ENCODE measurements at regions not wholly inside any gene's neighbourhood (a gene's known extent, or its start where the extent isn't known, plus 50 kb on each side); places are given as distances from the start of the nearest gene placed in this dataset.

- no peaks in the 10 kb centered on the region for H3K4me1 ChIP-seq
- TF ChIP-seq, protein P1, sequence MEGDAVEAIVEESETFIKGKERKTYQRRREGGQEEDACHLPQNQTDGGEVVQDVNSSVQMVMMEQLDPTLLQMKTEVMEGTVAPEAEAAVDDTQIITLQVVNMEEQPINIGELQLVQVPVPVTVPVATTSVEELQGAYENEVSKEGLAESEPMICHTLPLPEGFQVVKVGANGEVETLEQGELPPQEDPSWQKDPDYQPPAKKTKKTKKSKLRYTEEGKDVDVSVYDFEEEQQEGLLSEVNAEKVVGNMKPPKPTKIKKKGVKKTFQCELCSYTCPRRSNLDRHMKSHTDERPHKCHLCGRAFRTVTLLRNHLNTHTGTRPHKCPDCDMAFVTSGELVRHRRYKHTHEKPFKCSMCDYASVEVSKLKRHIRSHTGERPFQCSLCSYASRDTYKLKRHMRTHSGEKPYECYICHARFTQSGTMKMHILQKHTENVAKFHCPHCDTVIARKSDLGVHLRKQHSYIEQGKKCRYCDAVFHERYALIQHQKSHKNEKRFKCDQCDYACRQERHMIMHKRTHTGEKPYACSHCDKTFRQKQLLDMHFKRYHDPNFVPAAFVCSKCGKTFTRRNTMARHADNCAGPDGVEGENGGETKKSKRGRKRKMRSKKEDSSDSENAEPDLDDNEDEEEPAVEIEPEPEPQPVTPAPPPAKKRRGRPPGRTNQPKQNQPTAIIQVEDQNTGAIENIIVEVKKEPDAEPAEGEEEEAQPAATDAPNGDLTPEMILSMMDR (IDR thresholded peaks at IDR 0.05), result no peak
- no peaks in the 10 kb centered on the region for H3K27me3 ChIP-seq (ENCODE audit: low read depth)
- no peak overlapping the region for H3K4me3 ChIP-seq
- H3K36me3 ChIP-seq, result no peaks in the 10 kb centered on the region
- ATAC-seq (no peak), DNase-seq (no peak)
- H3K27ac ChIP-seq, result no peak overlapping the region
- no peaks in the 10 kb centered on the region for H3K9me3 ChIP-seq
- intact Hi-C loops (cut with DNase I), result no loop called here
These were observed 130.4 kb upstream of the MIR17HG start for GRCh38 chr13:91216928-91217700.

- TF ChIP-seq, protein P1 (IDR thresholded peaks at IDR 0.05), result no peak
- Histone ChIP-seq H3K27ac (no peak overlapping the region), H3K36me3 (no peaks in the 10 kb centered on the region), H3K4me3 (no peak overlapping the region), H3K27me3 (ENCODE audit: low read depth) (no peaks in the 10 kb centered on the region), H3K9me3 (no peaks in the 10 kb centered on the region), H3K4me1 (no peaks in the 10 kb centered on the region)
- no peak for DNase-seq
- no peak for ATAC-seq
- intact Hi-C loops (cut with DNase I), result no loop called here
These were observed 128.3 kb upstream of the MIR17HG start for GRCh38 chr13:91219201-91219600.

GRCh38 chr13:91220872-91221271, 126.6 kb upstream of the MIR17HG start:
- Histone ChIP-seq H3K4me1 (no peaks in the 10 kb centered on the region), H3K27ac (no peak overlapping the region), H3K27me3 (ENCODE audit: low read depth) (no peaks in the 10 kb centered on the region), H3K36me3 (no peaks in the 10 kb centered on the region), H3K4me3 (no peak overlapping the region), H3K9me3 (no peaks in the 10 kb centered on the region)
- ATAC-seq (no peak), DNase-seq (no peak)
- intact Hi-C loops (cut with DNase I), result no loop called here
- TF ChIP-seq, protein P1 (IDR thresholded peaks at IDR 0.05), result no peak

GRCh38 chr13:91228108-91228507, 119.4 kb upstream of the MIR17HG start:
- DNase-seq, result no peak
- TF ChIP-seq, protein P1 (IDR thresholded peaks at IDR 0.05), result no peak
- Histone ChIP-seq H3K4me3 (no peak overlapping the region), H3K9me3 (no peaks in the 10 kb centered on the region), H3K27me3 (ENCODE audit: low read depth) (no peaks in the 10 kb centered on the region), H3K27ac (no peak overlapping the region), H3K4me1 (no peaks in the 10 kb centered on the region), H3K36me3 (no peaks in the 10 kb centered on the region)
- ATAC-seq, result no peak
- intact Hi-C loops (cut with DNase I), result no loop called here

DNA sequence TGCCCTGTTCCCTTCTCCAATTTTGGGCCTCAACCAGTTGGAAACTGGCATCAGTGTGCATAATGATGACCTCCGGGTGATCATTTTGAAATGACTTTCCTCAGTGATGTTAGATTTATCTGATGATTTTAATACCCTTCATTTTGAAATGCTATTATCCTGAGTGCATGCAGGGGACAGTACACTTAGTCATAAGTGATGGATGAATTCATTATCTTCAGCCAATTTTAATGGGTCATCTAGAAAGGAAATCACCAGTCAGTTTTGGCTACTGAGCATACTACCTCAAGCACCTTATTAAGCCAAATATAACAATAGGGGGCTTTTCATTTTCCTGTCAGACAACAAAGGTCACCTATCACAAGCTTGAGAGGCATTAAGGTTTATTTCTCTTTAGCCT, 118.5 kb upstream of the MIR17HG start:
- TF ChIP-seq, protein P1 (IDR thresholded peaks at IDR 0.05), result no peak
- no peaks in the 10 kb centered on the region for H3K27me3 ChIP-seq (ENCODE audit: low read depth)
- no peak overlapping the region for H3K27ac ChIP-seq
- DNase-seq, result no peak
- no peak for ATAC-seq
- no peaks in the 10 kb centered on the region for H3K4me1 ChIP-seq
- H3K36me3 ChIP-seq, result no peaks in the 10 kb centered on the region
- no peaks in the 10 kb centered on the region for H3K9me3 ChIP-seq
- intact Hi-C loops (cut with DNase I), result no loop called here
- H3K4me3 ChIP-seq, result no peak overlapping the region

Measured in lower lobe of right lung (tissue), 2 donors.